HG03097 (cell line): ENCODE measurements at regions not wholly inside any gene's neighbourhood (a gene's known extent, or its start where the extent isn't known, plus 50 kb on each side); places are given as distances from the start of the nearest gene placed in this dataset.
"Not testable (repeated sequence)": the region's sequence is repeated elsewhere in the genome, so short reads cannot be mapped to it uniquely, and the experiment has no call there.

ENCODE experiments used
- ATAC-seq: cut with Tn5 transposase; IDR thresholded peaks from one replicate; pipeline ENCODE4 v1.9.1; 2021; ENCODE audit not compliant: unreplicated experiment, low FRiP score

DNA sequence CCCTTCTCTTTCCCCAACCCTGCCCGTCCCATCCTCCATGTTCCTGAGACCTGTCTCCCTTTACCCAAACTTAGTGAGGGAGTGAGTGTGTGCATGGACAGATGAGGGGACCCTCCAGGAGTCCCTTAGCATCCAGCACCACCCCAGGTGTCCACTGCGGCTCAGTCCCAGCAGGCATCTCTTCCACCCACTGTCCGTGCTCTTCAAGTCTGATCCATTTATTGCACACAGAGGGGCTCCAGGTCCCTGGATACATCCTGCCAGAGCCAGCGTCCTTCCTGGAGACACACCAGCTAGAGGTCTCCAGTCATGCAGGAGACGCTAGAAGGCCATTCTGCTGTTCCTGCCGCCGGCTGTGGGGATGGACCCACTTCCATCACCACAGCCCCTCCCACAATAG lies 239.2 kb downstream of the ADGRD1 start:
- ATAC-seq: no peak

- no peak for ATAC-seq
Observed at GRCh38 chr12:131194166-131194565, 240.5 kb downstream of the ADGRD1 start.

GRCh38 chr12:131195796-131196195 lies 242.1 kb downstream of the ADGRD1 start:
- no peak for ATAC-seq

GRCh38 chr12:131196220-131196619 lies 242.5 kb downstream of the ADGRD1 start:
- no peak for ATAC-seq

- no peak for ATAC-seq
Observed at GRCh38 chr12:131197490-131197889, 243.8 kb downstream of the ADGRD1 start.

GRCh38 chr12:131199221-131199620 lies 245.5 kb downstream of the ADGRD1 start:
- no peak for ATAC-seq

- ATAC-seq: not testable (repeated sequence)
Observed at GRCh38 chr12:131201912-131202311, 248.2 kb downstream of the ADGRD1 start.

DNA sequence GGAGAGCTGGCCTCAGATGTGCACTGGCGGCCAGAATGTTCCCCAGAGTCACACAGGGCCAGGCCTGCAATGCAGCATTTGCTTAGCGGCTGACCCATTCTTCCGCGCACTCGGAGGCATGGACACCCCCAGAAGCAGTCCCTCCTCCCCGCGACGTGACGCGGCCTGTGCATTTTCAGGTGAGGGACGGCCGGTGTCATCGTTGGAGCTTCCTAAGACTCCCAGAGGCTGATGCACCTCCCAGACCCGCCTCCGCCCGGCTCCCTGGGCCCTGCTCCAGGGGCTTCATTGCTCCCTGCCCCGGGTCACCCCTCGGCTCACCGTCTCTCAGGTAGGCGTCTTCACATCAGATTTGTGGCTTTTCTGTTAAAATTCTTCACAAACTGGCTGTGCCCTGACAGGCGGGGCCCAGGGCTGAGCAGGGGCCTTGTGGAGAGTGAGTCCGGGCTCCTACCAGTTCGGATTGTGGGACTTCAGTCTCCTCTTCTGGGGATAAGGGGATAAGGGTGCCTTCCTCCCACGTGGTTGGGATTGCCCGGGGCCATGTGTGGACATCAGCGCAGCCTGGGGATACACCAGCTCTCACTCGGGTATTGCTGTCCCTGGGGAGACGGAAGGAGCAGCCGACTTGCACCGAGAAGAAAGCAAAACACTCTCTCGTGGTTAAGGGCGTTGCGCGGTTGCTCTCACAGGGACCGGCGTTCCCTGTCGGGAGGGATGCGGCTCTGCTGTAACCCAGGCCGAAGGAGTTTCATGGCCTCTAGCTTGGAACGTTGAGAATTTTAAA lies 249.1 kb downstream of the ADGRD1 start:
- no peak for ATAC-seq

DNA sequence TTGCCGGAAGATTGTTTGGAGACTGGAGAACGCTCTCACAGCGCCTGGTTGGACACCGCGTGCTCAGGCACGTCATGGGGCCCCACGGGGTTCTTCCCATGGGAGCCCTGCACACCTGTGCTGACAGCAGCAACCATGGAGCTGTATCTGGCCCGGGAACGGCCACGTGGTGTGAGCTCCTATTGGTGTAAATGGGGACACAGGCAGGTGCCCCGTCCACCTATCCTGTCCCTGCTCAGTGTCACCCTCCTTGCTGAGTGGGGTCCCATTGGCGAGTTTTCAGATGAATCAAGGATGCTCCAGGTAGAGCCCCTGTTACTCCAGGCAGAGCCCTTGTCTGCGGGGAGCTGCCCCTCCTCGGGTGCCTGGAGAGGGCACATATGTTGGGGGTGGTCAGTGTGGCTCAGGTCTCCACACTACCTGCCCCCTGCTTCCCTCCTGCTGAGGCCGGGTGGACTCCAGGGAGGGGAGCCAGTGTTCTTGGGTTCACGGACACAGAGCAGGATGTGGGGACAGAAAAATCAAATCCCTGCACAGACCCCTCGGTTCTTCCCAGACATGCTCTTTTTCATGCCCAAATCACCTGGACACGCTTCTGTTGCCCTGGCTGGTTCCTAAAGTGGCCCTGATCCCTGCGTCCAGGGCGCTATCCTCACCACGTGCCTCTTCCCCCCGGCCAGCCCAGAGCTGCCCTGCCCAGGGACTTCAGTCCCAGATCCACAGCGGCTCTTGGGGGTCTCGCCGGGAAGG lies 250.1 kb downstream of the ADGRD1 start:
- ATAC-seq: no peak

DNA sequence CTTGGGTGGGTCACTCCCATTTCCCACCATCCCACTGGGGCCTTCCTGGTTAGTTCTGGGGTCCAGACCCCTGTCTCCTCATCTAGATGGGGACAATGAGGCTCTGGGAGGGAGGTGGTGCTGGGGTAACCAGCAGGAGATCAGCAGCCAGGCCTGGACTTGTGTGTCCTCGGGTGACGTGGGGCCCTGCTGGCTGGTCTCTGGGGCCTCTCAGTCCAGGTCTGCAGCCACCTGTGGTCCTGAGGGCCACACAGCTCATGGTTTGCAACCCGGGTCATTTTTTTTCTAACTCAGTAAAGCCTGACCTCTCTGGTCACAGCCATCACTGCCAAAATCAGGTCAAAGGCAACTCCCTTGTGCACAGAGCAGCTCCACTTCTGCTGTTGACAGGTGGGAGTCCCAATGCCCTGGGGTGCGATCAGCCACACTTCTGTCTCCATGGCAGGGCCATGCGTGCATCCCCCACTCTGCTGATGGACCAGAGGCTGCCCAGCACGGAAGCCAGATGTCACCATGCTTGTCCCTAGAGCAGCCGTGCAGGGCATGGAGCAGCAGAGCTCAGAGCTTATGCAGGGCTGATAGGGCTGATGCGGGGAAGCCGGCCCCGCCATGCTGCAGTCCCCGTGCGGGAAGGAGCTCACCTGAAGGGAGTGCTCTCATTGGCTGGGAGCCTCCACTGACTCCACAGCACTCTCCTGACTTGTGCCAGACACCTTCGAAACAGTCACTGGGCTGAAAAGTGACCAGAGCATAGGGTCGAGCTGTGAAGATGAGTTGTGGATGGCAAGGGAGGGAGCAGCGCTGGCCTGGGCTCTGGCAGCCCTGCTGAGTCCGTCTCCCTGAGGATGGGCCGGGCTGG lies 250.9 kb downstream of the ADGRD1 start:
- no peak for ATAC-seq

- ATAC-seq: not testable (repeated sequence)
Observed at GRCh38 chr12:131205275-131205933, 251.7 kb downstream of the ADGRD1 start.

- ATAC-seq: not testable (repeated sequence)
Observed at GRCh38 chr12:131206630-131207299, 253.1 kb downstream of the ADGRD1 start.

DNA sequence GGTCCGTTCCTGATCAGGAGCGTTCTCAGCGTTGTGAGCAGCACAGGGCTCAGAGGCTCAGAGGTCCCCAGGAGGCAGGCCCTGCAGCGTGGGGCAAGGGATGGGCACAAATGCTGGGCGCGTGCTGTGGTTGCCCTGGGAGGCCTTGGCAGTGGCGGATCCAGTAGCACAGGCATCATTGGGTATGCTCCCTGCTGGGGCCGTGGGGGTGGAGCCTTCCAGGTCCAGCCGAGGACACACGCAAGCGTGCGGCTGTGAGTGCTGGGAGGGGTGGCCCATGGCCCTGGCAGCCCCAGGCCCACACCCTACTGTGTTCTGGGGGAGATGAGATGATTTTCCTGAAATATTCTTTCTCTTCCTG lies 253.6 kb downstream of the ADGRD1 start:
- not testable (repeated sequence) for ATAC-seq

- ATAC-seq: not testable (repeated sequence)
Observed at GRCh38 chr12:131207841-131208240, 254.1 kb downstream of the ADGRD1 start.

GRCh38 chr12:131208425-131208824 lies 254.7 kb downstream of the ADGRD1 start:
- ATAC-seq: no peak

GRCh38 chr12:131209082-131210070 lies 255.7 kb downstream of the ADGRD1 start:
- no peak for ATAC-seq

DNA sequence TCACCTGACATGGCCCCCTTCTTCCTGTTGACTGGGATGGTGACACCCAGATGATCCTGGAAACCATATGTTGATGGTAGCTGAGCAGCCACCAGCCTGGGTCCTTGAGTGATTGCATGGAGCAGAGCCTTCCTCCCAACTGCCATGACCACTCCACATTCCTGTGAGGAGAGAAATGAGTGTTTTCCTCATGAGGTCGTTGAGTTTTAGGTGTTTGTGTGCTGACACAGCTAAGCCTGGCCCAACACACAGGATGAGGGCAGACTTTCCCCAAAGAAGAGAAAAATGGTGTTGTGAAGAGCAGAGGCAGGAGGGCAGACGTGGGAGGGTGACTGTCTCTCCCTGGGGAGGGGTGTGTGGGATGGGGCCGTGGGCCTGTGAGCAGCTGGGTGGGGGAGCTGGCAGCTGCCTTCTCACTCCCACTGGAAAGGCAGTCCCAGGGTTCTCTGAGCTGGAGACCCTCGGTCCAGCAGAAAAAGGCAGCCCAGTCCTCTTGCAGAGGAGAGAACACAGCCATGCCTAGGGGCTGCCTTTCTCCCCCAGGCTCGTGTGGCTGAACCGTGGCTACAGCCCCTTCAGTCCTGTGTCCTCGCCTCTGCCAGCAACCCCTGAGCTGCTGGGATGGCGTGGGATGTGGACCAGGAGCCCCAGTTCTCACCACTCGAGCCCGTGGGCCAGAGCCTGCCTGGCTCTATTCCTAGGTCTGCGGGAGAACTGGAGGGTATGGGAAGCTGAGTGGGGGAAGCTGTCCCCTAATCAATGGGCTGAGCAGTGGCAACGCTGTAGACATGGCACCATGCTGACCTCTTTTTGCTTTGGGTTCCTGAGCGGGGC lies 257.0 kb downstream of the ADGRD1 start:
- no peak for ATAC-seq

GRCh38 chr12:131211340-131211938 lies 257.7 kb downstream of the ADGRD1 start:
- ATAC-seq: no peak
